ENCODE measurements at regions not wholly inside any gene's neighbourhood (a gene's known extent, or its start where the extent isn't known, plus 50 kb on each side); places are given as distances from the start of the nearest gene placed in this dataset.

- DNase-seq (ENCODE audit: low spot score): no peak
Observed at GRCh38 chr16:85173981-85174751, 61.9 kb upstream of the CIBAR2 start.

DNA sequence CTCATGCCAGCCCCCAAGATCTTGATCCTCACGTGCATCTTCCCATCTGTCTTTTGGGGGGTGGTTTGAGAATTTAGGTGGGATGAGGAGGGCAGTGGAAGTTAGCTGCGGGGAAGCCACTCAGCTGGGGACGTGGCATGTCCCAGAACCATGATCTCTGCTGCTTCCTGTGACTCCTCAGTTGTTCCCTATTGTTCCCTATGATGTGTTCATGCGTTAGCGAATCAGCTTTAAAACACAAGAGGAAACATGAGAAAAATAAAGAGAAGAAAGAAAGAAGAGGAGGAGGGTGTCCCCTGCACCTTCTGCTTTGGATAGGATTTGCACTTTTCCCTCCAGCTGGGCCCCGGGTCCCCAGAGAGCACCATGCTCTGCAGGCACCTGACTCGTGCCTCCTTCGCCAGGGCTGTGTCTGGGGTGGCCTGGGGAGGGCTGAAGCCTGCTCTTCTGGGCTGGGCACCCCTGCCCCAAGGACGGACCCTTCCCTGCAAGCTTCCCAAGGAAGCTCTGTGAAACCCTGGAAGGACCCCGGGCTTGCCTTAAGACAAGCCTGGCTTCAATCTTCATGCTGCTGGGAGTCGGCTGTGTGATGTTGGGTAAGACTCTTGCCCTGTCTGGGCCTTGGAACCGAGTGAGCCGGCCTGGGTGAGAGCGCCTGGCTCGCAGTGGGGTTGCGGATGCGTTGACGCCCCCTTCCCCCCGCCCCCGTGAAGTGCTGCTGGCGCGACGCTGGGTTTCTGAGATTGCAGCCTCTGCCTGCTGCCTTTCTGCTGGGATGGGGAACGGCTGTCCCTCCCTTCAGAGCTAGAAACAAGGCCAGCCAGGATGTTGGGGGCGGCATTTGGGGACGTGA, 62.8 kb upstream of the CIBAR2 start:
- no peak for DNase-seq (ENCODE audit: low spot score)

- no peak for DNase-seq (ENCODE audit: low spot score)
Observed at GRCh38 chr16:85175724-85176233, 63.5 kb upstream of the CIBAR2 start.

DNA sequence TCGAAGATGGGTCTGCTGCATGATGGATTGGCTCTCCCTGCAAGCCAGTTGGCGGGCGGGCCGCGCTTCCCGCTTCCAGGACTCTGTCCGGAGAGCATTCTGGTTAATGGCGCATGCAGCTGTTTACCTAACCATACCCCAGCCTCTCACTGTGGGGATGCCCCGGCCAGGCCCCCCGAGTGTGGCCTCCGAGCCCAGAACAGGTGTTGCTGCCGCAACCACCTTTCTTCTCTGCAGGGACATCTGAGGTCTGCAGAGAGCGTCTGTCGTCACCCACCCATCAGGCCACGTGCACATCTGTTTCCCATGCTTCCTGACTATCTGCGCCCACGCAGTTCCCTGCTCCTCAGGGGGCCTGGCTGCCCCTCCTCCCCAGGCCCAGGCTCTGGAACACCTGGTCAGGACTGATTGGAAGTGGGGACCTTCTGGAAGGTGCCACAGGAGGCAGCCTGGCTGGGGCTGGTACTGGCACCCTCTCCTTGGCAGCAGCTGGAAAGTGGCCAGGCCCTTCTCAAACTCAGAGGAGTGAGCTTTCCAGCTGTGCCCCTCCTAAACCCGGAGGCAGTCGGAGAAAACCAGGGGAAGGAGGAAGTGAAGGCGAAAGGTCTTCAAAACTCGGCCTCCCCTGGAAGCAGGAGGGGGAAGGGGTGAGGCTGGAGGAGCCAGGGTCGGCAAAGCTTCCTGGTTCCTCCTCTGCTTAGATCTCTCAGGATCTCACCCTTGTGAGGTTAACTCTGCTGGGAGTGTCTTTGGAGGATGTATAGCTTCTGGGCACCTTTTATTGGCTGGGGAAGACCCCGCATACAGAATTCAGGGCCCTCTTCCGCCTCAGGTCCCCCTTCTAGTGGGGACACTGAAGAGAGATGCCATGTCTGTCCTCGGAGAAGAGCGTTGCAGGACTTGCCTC, 64.5 kb upstream of the CIBAR2 start:
- no peak for DNase-seq (ENCODE audit: low spot score)

DNA sequence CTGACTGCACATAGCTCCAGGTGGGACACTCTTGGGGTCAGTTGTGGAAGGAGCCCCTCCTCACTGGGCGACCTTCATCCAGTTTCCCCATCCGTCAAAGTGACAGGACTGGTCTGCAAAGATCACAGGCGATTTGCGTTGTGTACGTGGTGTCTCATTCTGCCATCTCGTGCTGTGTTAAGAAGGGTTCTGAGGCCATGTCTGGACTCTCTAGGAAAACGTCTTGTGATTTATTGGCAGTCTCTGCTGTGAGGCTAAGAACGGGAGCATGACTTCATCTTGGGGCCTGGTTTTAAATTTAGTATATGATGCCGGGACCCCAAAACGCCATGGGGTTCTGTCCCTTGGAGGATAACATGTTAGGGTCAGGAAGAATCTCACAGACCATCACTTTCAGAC, 65.2 kb upstream of the CIBAR2 start:
- DNase-seq (ENCODE audit: low spot score): no peak

GRCh38 chr16:85178006-85178591, 65.8 kb upstream of the CIBAR2 start:
- DNase-seq (ENCODE audit: low spot score): no peak

DNA sequence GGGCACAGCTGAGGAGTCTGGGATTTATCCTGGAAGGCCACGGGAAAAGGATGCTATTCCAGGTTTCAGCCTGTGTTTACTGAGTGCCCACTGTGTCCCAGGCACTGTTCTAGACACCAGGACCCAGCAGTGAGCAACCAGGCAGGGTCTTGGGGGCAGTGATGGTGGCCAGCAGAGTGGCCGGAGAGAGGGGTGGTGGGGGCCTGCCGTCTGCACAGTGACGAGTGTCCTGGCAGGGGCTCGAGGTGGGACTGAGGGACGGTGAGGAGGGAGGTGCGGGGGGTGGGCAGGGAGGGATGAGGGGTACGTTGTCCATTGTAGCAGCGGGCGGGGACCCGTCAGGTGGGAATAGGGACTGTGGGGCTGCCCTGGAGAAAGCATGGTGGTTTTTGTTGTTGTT, 66.3 kb upstream of the CIBAR2 start:
- no peak for DNase-seq (ENCODE audit: low spot score)

GRCh38 chr16:85179344-85180046, 67.2 kb upstream of the CIBAR2 start:
- no peak for DNase-seq (ENCODE audit: low spot score)

DNA sequence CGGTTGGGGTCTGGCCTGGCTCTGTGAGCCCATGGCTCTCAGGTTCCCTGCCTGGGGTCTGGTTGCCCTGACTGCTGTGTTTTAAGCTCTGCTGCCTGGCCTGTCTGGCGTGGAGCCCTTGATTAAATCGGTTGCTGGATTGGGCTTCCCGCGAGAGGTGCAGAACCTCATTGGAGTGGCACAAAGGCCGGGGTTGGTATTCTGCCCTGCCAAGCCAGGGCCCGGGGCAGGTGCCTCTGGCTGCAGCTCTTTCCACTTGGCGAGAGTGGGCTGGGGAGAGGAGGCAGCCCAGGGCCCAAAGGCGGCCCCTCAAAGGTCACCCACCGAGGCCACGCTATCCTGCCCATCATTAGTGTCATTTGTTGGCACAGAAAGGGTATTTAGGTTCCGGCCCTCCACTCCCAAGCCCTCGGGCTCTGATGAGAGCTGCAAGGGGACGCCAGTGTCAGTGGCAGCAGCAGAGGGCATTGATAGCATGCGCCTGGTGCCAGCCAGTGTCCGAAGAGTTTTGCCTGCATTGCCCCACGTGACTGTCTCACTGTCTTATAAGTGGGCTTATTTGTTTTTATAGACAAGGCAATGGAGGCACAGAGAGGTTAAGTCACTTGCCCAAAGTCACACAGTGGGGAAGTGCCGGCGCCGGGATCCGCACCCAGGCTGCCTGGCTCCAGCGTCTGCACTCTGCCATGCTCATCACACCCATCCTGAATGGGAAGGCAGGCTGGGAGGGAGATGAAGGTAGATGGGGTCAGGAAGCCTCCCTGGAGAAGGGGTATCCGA, 68.0 kb upstream of the CIBAR2 start:
- no peak for DNase-seq (ENCODE audit: low spot score)

DNA sequence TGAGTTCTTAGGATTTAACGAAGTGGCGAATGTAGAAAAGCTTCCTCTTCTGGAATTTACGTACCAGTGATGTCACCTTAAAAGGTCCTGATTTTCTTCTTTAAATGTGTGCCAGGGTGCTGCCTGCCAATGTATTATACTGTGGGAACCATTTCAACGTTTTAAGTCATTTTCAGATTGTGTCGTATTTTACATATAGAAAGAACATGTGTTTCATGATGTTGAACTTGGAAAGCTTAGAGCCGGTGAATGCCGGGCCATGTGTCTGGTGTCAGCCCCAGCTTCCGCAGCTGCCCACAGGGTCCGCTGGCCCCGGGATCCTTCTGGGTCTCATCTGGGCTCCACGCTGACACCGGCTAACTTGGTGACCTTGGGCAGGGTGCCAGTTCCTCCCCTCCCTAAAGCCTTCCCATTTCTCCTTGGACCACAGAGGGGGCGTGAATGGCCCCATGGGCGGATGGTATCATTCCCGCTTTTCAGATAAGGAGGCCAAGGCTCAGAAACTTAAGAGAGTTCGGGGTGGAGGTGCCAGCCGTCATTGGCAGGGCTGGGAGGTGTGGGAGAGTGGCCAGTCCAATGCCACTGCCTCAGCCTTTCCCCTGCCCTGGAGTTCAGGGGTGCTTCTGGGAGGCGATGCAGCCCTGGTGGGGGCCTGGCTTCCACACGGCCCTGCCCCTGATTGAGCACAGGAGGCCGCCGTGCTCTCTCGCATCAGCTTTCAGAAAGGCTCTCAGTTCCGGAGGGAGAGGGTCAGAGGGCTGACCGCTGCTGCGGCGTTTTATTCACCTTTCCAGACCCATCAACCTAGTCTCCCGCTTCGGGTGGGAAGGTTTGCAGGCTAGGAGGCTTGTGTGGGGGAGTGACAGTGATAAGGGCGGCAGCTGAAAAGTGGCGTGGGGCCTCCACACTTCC, 68.8 kb upstream of the CIBAR2 start:
- DNase-seq (ENCODE audit: low spot score): no peak

GRCh38 chr16:85181739-85182129, 69.5 kb upstream of the CIBAR2 start:
- DNase-seq (ENCODE audit: low spot score): no peak

DNA sequence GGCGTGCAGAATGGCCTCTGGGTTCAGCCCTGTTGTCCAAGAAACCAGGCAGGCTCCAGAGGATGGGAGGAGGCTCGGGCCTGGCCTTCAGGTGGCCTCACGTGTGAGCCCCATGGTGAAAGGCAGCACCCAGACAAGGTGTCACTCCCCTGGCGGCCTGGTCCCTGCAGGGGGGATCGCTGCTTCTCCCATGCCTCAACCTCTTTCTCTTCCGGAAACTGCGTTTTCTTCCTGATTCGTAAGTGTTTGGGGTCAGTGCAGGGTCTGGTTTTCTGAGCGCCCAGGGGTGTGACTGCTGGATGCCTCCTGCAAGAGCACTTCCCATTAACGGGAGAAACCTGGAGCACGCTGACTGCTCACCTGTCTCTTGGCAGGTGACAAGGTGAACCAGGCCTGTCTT, 70.0 kb upstream of the CIBAR2 start:
- DNase-seq (ENCODE audit: low spot score): no peak

GRCh38 chr16:85182774-85183173, 70.5 kb upstream of the CIBAR2 start:
- DNase-seq (ENCODE audit: low spot score): no peak

GRCh38 chr16:85183564-85183963, 71.3 kb upstream of the CIBAR2 start:
- no peak for DNase-seq (ENCODE audit: low spot score)

DNA sequence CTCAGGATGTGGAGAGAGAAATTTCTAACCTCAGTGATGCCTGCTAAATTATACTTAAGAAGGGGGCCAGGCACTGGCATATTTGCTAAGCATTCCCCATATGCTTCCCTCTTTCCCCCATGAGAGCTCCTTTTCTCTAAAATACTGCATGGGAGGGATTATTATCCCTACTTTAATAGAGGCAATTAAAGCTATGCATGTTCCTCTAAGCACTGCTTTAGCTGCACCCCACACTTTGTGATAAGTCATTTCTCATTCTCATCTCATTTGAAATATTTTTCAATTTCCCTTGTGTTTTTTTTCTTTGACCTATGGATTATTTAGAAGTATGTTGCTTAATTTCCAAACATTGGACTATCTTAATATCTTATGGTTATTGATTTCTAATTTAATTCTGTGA, 72.1 kb upstream of the CIBAR2 start:
- no peak for DNase-seq (ENCODE audit: low spot score)

DNA sequence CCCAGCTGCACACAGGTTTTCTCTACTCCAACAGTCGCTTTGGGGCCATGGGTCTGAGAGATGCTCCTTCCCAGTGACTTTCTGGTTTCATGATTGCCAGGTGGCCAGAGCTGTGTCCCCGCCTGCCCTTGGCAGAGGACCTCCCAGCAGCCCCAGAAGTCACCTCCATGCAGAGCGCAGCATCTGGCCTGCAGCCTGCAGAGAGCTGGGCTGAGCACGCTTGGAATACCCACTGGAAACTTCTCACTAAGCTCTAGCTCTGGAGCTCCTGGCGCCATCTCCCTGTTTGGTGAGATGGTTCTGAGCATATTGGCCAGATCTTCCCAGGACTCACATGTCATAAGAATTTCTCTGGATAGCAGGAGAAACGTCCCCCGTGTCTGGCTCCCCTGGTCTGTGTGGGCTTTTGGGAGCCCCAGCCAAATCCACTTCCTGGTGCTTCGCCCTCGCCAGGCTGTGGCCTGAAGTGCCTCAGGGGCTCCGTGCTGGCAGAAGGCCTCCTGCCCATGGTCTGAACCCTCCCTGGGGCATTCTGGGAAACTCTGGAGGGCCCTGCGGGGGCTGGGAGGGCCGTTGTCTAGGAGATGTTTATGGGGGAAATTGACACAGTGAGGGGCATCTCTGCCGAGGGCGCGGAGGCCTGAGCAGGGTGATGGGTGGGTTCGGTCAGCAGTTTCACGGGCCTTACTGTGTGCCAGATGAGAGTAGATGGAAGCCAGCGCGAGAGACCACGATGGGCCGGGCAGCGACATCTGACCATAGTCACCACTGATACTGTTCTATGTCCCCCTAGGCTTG, 73.2 kb upstream of the CIBAR2 start:
- DNase-seq (ENCODE audit: low spot score): no peak

DNA sequence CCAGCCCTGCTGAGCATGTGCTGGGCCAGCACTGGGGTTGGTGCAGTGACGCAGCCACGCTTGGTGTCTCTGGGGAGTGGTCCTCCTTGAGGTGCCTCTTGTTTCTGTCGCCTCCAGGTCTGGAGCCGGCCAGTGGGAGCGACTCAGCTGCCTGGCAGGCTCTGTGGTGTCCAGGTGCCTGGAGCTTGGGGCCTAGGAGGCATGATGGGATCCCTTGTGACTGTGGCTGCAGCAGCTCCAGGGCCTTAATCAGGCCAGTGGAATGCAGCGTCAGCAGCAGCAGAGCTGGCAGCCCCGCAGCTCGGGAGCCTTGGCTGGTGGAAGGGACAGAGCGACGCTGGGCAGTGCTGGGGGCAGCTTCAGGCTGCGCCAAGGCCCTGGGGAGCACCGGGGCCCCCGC, 74.7 kb upstream of the CIBAR2 start:
- peak; percentile 43 for DNase-seq (ENCODE audit: low spot score)

GRCh38 chr16:85187447-85187846, 75.2 kb upstream of the CIBAR2 start:
- DNase-seq (ENCODE audit: low spot score): no peak
